ENCODE measurements at regions not wholly inside any gene's neighbourhood (a gene's known extent, or its start where the extent isn't known, plus 50 kb on each side); places are given as distances from the start of the nearest gene placed in this dataset.

DNA sequence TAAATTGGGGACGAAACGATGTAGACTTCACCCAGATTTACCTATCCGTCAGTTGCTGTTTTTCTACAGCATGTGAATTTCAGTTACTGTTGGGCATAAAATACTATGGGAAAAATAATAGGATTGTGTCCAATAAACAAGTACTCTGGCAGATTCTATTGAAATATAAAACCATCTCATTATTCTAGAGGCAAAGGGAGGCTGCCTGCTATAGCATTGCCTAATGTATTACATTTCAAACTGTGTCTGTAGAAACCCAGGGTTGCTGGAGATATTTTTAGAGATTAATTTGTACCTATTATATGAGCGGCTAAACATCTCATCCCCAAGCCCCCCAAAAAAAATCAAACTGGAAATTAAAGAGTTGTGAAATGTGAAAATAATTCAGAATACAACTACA is 159.6 kb upstream of the IL12A start:
- no peak overlapping the region for H3K4me3 ChIP-seq (ENCODE audit: low read depth, low read length)
- TF ChIP-seq CTCF (IDR thresholded peaks at IDR 0.05; ENCODE audit: low read depth, low read length) = no peak

DNA sequence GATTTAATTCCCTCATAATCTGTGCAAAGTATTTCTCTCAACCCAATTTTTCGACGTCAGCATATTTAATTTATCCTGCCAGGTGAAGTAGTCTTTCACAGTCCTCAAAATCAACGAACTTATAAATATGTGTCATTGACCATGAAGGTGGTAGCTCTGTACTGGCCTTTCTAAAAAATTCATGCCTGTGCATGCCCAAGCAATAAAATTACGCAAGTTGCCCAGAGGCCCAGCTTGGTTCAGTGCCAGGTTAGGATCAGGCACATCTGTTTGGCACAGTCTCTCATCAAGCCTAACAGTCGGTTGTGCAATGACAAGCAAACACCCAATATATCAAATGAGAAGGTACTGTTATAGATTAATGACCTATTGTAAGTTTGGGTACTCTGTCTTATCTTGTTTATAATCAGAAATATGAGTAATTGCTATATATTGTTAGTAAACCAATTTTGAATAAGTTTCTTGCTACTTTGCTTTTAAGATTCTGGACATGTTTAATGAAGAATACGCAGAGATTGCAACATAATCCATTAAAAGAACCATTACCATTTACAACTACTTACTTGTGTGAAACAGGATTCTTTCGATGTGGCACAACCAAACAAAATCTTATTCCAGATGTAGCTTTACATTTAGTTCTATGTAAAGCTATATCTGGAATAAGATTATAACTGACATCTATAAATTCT is 159.0 kb upstream of the IL12A start:
- TF ChIP-seq CTCF (IDR thresholded peaks at IDR 0.05; ENCODE audit: low read depth, low read length) = no peak
- H3K4me3 ChIP-seq (ENCODE audit: low read depth, low read length) = no peak overlapping the region

DNA sequence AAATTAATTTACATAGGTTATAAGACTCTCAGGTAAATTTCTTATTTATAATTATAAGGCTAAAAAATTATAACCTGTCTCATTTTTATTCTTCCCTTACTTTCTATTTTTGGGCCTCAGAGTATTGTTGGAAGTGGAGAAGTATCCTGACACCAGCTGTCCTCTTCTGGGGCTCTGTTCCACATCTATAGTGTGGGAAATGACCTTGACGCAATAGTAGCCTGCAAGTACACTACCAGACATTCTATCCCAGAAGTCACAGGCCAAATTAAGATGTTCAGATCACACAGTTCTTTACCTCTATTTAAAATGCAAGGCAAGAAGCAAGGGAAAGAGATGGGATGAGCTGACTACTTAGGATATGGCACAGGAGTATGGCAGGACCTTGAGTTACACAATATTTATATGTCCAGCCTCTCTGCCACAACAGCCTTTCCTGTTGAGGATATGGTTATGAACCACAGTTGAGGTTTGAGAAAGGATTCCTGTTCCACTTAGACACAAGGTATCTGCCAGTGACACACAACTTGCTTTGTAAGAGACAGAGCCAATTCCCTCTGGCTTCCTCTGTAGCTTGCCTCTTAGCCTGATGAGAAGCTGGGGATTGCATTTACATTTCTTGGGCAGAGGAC is 158.0 kb upstream of the IL12A start:
- no peak overlapping the region for H3K4me3 ChIP-seq (ENCODE audit: low read depth, low read length)
- TF ChIP-seq CTCF (IDR thresholded peaks at IDR 0.05; ENCODE audit: low read depth, low read length) = no peak

- TF ChIP-seq CTCF (IDR thresholded peaks at IDR 0.05; ENCODE audit: low read depth, low read length) = no peak
- no peak overlapping the region for H3K4me3 ChIP-seq (ENCODE audit: low read depth, low read length)
Measured at GRCh38 chr3:159831466-159831865, 157.2 kb upstream of the IL12A start.

- no peak for TF ChIP-seq CTCF (IDR thresholded peaks at IDR 0.05; ENCODE audit: low read depth, low read length)
- H3K4me3 ChIP-seq (ENCODE audit: low read depth, low read length) = no peak overlapping the region
Measured at GRCh38 chr3:159832024-159832423, 156.6 kb upstream of the IL12A start.

DNA sequence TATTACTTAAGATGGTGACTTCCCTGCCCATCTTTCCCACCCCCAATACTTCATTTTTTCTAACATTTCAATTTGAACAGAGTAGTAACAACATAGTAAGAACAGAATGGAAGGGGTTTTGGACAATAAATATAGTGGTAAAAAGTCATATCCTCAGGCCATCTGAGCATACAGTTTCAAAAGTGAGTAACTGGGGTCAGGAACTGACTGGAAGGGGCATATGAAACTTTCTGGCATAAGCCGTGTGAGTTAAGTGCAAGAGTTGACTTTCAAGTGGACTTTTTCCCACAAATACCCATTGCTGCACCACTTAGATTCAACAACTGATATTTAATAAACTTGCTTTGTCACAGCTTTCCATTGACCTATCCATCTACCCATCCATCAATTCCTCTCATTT is 153.5 kb upstream of the IL12A start:
- H3K4me3 ChIP-seq (ENCODE audit: low read depth, low read length) = no peak overlapping the region
- TF ChIP-seq CTCF (IDR thresholded peaks at IDR 0.05; ENCODE audit: low read depth, low read length) = no peak

DNA sequence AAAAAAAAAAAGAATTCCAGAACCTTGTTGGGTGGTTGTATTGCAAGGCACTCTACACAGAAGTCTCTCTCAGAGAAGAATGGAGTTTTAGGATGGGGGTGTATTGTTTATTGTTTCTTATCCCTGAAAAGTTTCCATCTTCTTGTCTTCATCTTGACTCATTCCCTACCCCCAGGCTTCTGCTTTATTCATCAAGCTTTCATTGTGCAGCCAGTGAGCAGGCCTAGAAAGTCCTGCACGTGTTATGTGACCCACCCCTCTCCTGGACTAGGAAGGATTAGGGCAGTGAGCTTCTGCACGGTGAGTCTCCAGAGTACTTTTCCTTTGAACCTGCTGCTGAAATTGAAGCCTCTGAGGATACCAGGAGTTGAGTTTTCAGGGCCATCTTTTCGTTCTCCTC is 150.9 kb upstream of the IL12A start:
- no peak overlapping the region for H3K4me3 ChIP-seq (ENCODE audit: low read depth, low read length)
- TF ChIP-seq CTCF (IDR thresholded peaks at IDR 0.05; ENCODE audit: low read depth, low read length) = no peak

All from WI38 (cell line).